Spleen (tissue), 11 donors: ENCODE measurements at regions not wholly inside any gene's neighbourhood (a gene's known extent, or its start where the extent isn't known, plus 50 kb on each side); places are given as distances from the start of the nearest gene placed in this dataset.
A peak's percentile ranks its signal among the peaks of the same experiment; 100 is the strongest.

Experiments used
- DNase-seq: peaks from one replicate; pipeline ENCODE4 v3.0.0-alpha.2; 2020
- H3K27ac ChIP-seq, 8 donors: fragments of 200-600 bp; sonication (generic) in 7 of 8; 1 replicate in 4 of 8; 2 replicates in 4 of 8; pipeline versions ENCODE4 v1.5.0 to v1.8.0; 2016 to 2021; ENCODE audit warnings: inconsistent platforms in 4 of 8, mild to moderate bottlenecking in 4 of 8, moderate library complexity in 1 of 8
- H3K27me3 ChIP-seq, 7 donors: fragments of 200-600 bp; sonication (generic) in 6 of 7; replicated peaks in 1 of 7; 1 replicate in 4 of 7; 2 replicates in 3 of 7; pipeline versions ENCODE4 v1.5.0 to v1.8.0; 2016 to 2021; ENCODE audit warnings: inconsistent platforms in 3 of 7, mild to moderate bottlenecking in 1 of 7
- H3K36me3 ChIP-seq, 6 donors: fragments of 200-600 bp; sonication (generic) in 5 of 6; 1 replicate in 4 of 6; 2 replicates in 2 of 6; pipeline versions ENCODE4 v1.5.0 to v1.8.0; 2016 to 2021; ENCODE audit warnings: inconsistent platforms in 2 of 6
- H3K4me1 ChIP-seq, 6 donors: fragments of 200-600 bp; sonication (generic) in 5 of 6; 1 replicate in 3 of 6; 2 replicates in 3 of 6; pipeline versions ENCODE4 v1.5.0 to v1.8.0; 2016 to 2021; ENCODE audit warnings: inconsistent platforms in 3 of 6
- H3K4me3 ChIP-seq, 8 donors: fragments of 200-600 bp; sonication (generic) in 7 of 8; 1 replicate in 4 of 8; 2 replicates in 4 of 8; pipeline versions ENCODE4 v1.5.0 to v1.8.0; 2016 to 2021; ENCODE audit warnings: inconsistent platforms in 4 of 8, mild to moderate bottlenecking in 4 of 8, moderate library complexity in 2 of 8
- H3K9me3 ChIP-seq, 8 donors: fragments of 200-600 bp; sonication (generic) in 7 of 8; 1 replicate in 4 of 8; 2 replicates in 4 of 8; pipeline versions ENCODE4 v1.5.0 to v1.8.0; 2016 to 2021; ENCODE audit warnings: inconsistent platforms in 4 of 8
- CTCF ChIP-seq, 11 experiments: fragments of 200-600 bp in 7 of 11; fragments of 450-650 bp in 4 of 11; sonication (generic) in 4 of 11; IDR thresholded peaks in 8 of 11; conservative IDR thresholded peaks in 3 of 11; 1 replicate in 7 of 11; 2 replicates in 4 of 11; pipeline versions ENCODE4 v1.4.0 to v1.8.0; 2016 to 2021; ENCODE audit warnings: antibody characterized with exemption in 11 of 11, inconsistent platforms in 4 of 11, mild to moderate bottlenecking in 1 of 11
- POLR2A ChIP-seq, 3 donors: fragments of 450-650 bp; IDR thresholded peaks; one replicate each; pipeline ENCODE4 v1.5.1; 2017; ENCODE audit warnings: antibody characterized with exemption in 3 of 3, mild to moderate bottlenecking in 1 of 3
- POLR2AphosphoS5 ChIP-seq, 3 donors: sonication (generic); formaldehyde crosslinking; IDR thresholded peaks; one replicate each; pipeline ENCODE4 v1.5.1; 2017; ENCODE audit warnings: antibody characterized with exemption in 3 of 3
- WGBS, 5 donors: extraction: QIAGEN DNeasy Blood & Tissue Kit in 3 of 5; methylation state at CpG; one replicate each; pipeline versions ENCODE4 v1.1.5 to v1.1.7; 2013 to 2018; 5-methylcytosine and 5-hydroxymethylcytosine counted together
- intact Hi-C: fragments of 100-400 bp; cut with DNase I; formaldehyde crosslinking; loops from one replicate; pipeline ENCODE4 v1.15.0; 2023; ENCODE audit warnings: low total_unique reads
- donor health status: healthy with polysubstance abuse.
- donor health status: DM: no; HTN: no; CAD: no; lungs with moderate emphysema.
- donor health status: DM: no; HTN: no; CAD: no.
- donor health status: Bipolar disorder and iron deficiency.
- donor health status: healthy.
- donor health status: DM: no; HTN: no; CAD: no.
- donor health status: DM: yes; HTN: yes; CAD: no.

- peak; percentile 66 for DNase-seq
- WGBS, 5 donors: 81 to 89% (median 83%) methylated on average over 27 to 30 of the region's 30 CpGs
- no peak for TF ChIP-seq POLR2A (IDR thresholded peaks at IDR 0.05)
- Histone ChIP-seq H3K27ac (no peak overlapping the region), H3K27me3 (peaks cover 0 to 19% (median 0%) of the 10 kb centered on the region in 7 donors), H3K9me3 (peaks cover 0 to 12% (median 2%) of the 10 kb centered on the region in 8 donors), H3K4me3 (no peak overlapping the region), H3K4me1 (no peaks in the 10 kb centered on the region), H3K36me3 (no peaks in the 10 kb centered on the region)
- intact Hi-C loops: no loop called here
Observed at GRCh38 chr14:94907626-94908261, 137.8 kb upstream of the GSC start.

GRCh38 chr14:94906991-94907587 is 137.2 kb upstream of the GSC start:
- 64 to 78% (median 76%) methylated on average over 6 of the region's 6 CpGs for WGBS, 5 donors
- intact Hi-C loops: no loop called here
- H3K27ac ChIP-seq: no peak overlapping the region
- H3K36me3 ChIP-seq: no peaks in the 10 kb centered on the region
- H3K27me3 ChIP-seq: peaks cover 0 to 19% (median 0%) of the 10 kb centered on the region in 7 donors
- no peak overlapping the region for H3K4me3 ChIP-seq
- TF ChIP-seq POLR2A (IDR thresholded peaks at IDR 0.05) (no peak), CTCF (IDR thresholded peaks at IDR 0.05 in 8 of 11, conservative IDR thresholded peaks at IDR 0.05 in 3 of 11) (no peak), POLR2AphosphoS5 (IDR thresholded peaks at IDR 0.05) (no peak)
- peak; percentile 4 for DNase-seq
- peaks cover 0 to 12% (median 2%) of the 10 kb centered on the region in 8 donors for H3K9me3 ChIP-seq
- H3K4me1 ChIP-seq: no peaks in the 10 kb centered on the region

GRCh38 chr14:94906577-94906976 is 136.7 kb upstream of the GSC start:
- Histone ChIP-seq H3K4me3 (no peak overlapping the region), H3K36me3 (no peaks in the 10 kb centered on the region), H3K4me1 (no peaks in the 10 kb centered on the region), H3K9me3 (peaks cover 0 to 8% (median 2%) of the 10 kb centered on the region in 8 donors), H3K27ac (no peak overlapping the region), H3K27me3 (peaks cover 0 to 19% (median 0%) of the 10 kb centered on the region in 7 donors)
- DNase-seq: no peak
- intact Hi-C loops: no loop called here
- WGBS, 5 donors: 90 to 94% (median 92%) methylated on average over 4 of the region's 4 CpGs
- no peak for TF ChIP-seq CTCF (IDR thresholded peaks at IDR 0.05 in 8 of 11, conservative IDR thresholded peaks at IDR 0.05 in 3 of 11)

GRCh38 chr14:94904636-94905035 is 134.7 kb upstream of the GSC start:
- TF ChIP-seq POLR2AphosphoS5 (IDR thresholded peaks at IDR 0.05) (no peak), POLR2A (IDR thresholded peaks at IDR 0.05) (no peak), CTCF (IDR thresholded peaks at IDR 0.05 in 8 of 11, conservative IDR thresholded peaks at IDR 0.05 in 3 of 11) (no peak)
- no peaks in the 10 kb centered on the region for H3K4me1 ChIP-seq
- intact Hi-C loops: no loop called here
- no peak overlapping the region for H3K4me3 ChIP-seq
- H3K27ac ChIP-seq: no peak overlapping the region
- H3K27me3 ChIP-seq: peaks cover 0 to 15% (median 0%) of the 10 kb centered on the region in 7 donors
- DNase-seq: no peak
- no peaks in the 10 kb centered on the region for H3K9me3 ChIP-seq
- H3K36me3 ChIP-seq: no peaks in the 10 kb centered on the region
- WGBS, 5 donors: 58 to 76% (median 69%) methylated on average over 4 of the region's 4 CpGs
